HEK293 (cell line): ENCODE measurements at regions not wholly inside any gene's neighbourhood (a gene's known extent, or its start where the extent isn't known, plus 50 kb on each side); places are given as distances from the start of the nearest gene placed in this dataset.

Source experiments
- CTCF ChIA-PET: fragments of 350-600 bp; formaldehyde crosslinking; extraction: SDS; loops from one replicate; lab custom pipeline; 2021; ENCODE audit warnings: antibody characterized with exemption; lab: Yijun Ruan, JAX
- POLR2A ChIA-PET: fragments of 300-600 bp; formaldehyde crosslinking; extraction: SDS; loops from one replicate; lab custom pipeline; 2020; ENCODE audit warnings: antibody characterized with exemption, inconsistent platforms; lab: Yijun Ruan, JAX
- H3K27ac ChIP-seq: fragments of 200-500 bp; sonication (Bioruptor generic); 2 replicates; pipeline ENCODE4 v1.5.1; 2014; ENCODE audit warnings: low read depth, low read length, control low read depth, inconsistent platforms; ENCODE audit errors: extremely low read depth
- H3K36me3 ChIP-seq, 2 experiments: fragments of 200-500 bp in 1 of 2; sonication (Bioruptor generic) in 1 of 2; 1 replicate in 1 of 2; 2 replicates in 1 of 2; pipeline ENCODE4 v1.5.1; 2014 to 2017; ENCODE audit warnings: inconsistent platforms in 2 of 2, low read length in 2 of 2; ENCODE audit not compliant: control insufficient read depth in 2 of 2, insufficient read depth in 1 of 2
- H3K4me1 ChIP-seq: fragments of 200-500 bp; sonication (Bioruptor generic); 2 replicates; pipeline ENCODE4 v1.5.1; 2014; ENCODE audit warnings: mild to moderate bottlenecking, low read length, inconsistent platforms; ENCODE audit not compliant: control insufficient read depth, insufficient read depth
- H3K4me3 ChIP-seq: 2 replicates; pipeline ENCODE4 v1.5.1; 2011; ENCODE audit warnings: low read depth, mild to moderate bottlenecking, control low read depth, low read length, moderate library complexity
- H3K9me3 ChIP-seq: fragments of 200-500 bp; sonication (Bioruptor generic); 2 replicates; pipeline ENCODE4 v1.5.1; 2014; ENCODE audit warnings: low read depth, low read length, inconsistent platforms; ENCODE audit not compliant: control insufficient read depth, insufficient read depth
- BCL11B ChIP-seq: fragments of 450-650 bp; formaldehyde crosslinking; IDR thresholded peaks from 2 replicates; pipeline ENCODE4 v1.5.1; 2016; ENCODE audit warnings: low read depth, missing biosample characterization, missing genetic modification characterization
- HOXA7 ChIP-seq: sonication (generic); formaldehyde crosslinking; IDR thresholded peaks from 2 replicates; pipeline ENCODE4 v1.8.1; 2022; ENCODE audit warnings: missing genetic modification reagents, borderline replicate concordance
- PRDM1 ChIP-seq: fragments of 450-650 bp; formaldehyde crosslinking; IDR thresholded peaks from 2 replicates; pipeline ENCODE4; 2016; ENCODE audit warnings: missing biosample characterization, missing genetic modification characterization
- TRIM28 ChIP-seq: IDR thresholded peaks from 2 replicates; pipeline ENCODE4 v1.6.1; 2011; ENCODE audit warnings: low read length, control low read depth, borderline replicate concordance
- ZBTB1 ChIP-seq: fragments of 450-650 bp; formaldehyde crosslinking; IDR thresholded peaks from 2 replicates; pipeline ENCODE4 v1.5.1; 2016; ENCODE audit warnings: missing biosample characterization, missing genetic modification characterization
- ZNF114 ChIP-seq: fragments of 450-650 bp; formaldehyde crosslinking; IDR thresholded peaks from 2 replicates; pipeline ENCODE4 v1.5.0; 2017; ENCODE audit warnings: missing biosample characterization, missing genetic modification characterization
- ZNF155 ChIP-seq: fragments of 450-650 bp; formaldehyde crosslinking; IDR thresholded peaks from 2 replicates; pipeline ENCODE4 v1.5.1; 2016; ENCODE audit warnings: missing biosample characterization, missing genetic modification characterization
- ZNF2 ChIP-seq: fragments of 450-650 bp; formaldehyde crosslinking; IDR thresholded peaks from 2 replicates; pipeline ENCODE4 v1.5.1; 2016; ENCODE audit warnings: missing biosample characterization, missing genetic modification characterization
- ZNF23 ChIP-seq: fragments of 450-650 bp; formaldehyde crosslinking; IDR thresholded peaks from 2 replicates; pipeline ENCODE4 v1.5.1; 2016; ENCODE audit warnings: missing biosample characterization, missing genetic modification characterization, borderline replicate concordance
- ZNF280D ChIP-seq: fragments of 450-650 bp; formaldehyde crosslinking; IDR thresholded peaks from 2 replicates; pipeline ENCODE4 v1.5.1; 2016; ENCODE audit warnings: missing biosample characterization, missing genetic modification characterization
- ZNF324 ChIP-seq: fragments of 450-650 bp; formaldehyde crosslinking; IDR thresholded peaks from 2 replicates; pipeline ENCODE4 v1.5.1; 2016; ENCODE audit warnings: missing biosample characterization, missing genetic modification characterization
- ZNF416 ChIP-seq: fragments of 450-650 bp; formaldehyde crosslinking; IDR thresholded peaks from 2 replicates; pipeline ENCODE4 v1.5.1; 2016; ENCODE audit warnings: missing biosample characterization, missing genetic modification characterization
- ZNF501 ChIP-seq: fragments of 450-650 bp; formaldehyde crosslinking; IDR thresholded peaks from 2 replicates; pipeline ENCODE4 v1.5.1; 2016; ENCODE audit warnings: missing biosample characterization, missing genetic modification characterization
- ZNF514 ChIP-seq: fragments of 450-650 bp; formaldehyde crosslinking; IDR thresholded peaks from 2 replicates; pipeline ENCODE4 v1.5.1; 2016; ENCODE audit warnings: missing biosample characterization, missing genetic modification characterization
- ZNF530 ChIP-seq: fragments of 450-650 bp; formaldehyde crosslinking; IDR thresholded peaks from 2 replicates; pipeline ENCODE4 v1.5.1; 2016; ENCODE audit warnings: low read depth, missing biosample characterization, missing genetic modification characterization
- ZNF560 ChIP-seq: fragments of 450-650 bp; formaldehyde crosslinking; IDR thresholded peaks from 2 replicates; pipeline ENCODE4 v1.5.1; 2017; ENCODE audit warnings: missing biosample characterization, missing genetic modification characterization, borderline replicate concordance
- ZNF585B ChIP-seq: fragments of 450-650 bp; formaldehyde crosslinking; IDR thresholded peaks from 2 replicates; pipeline ENCODE4 v1.5.1; 2016; ENCODE audit warnings: missing biosample characterization, missing genetic modification characterization
- ZNF624 ChIP-seq: fragments of 450-650 bp; formaldehyde crosslinking; IDR thresholded peaks from 2 replicates; pipeline ENCODE4 v1.5.1; 2017; ENCODE audit warnings: missing biosample characterization, missing genetic modification characterization
- ZNF626 ChIP-seq: fragments of 450-650 bp; sonication (Bioruptor Pico); formaldehyde crosslinking; IDR thresholded peaks from 2 replicates; pipeline ENCODE4 v1.5.1; 2018; ENCODE audit warnings: missing biosample characterization, missing genetic modification characterization, inconsistent platforms
- ZNF660 ChIP-seq: fragments of 450-650 bp; IDR thresholded peaks from 2 replicates; pipeline ENCODE4 v1.5.1; 2018; ENCODE audit warnings: missing biosample characterization, mild to moderate bottlenecking, missing genetic modification characterization
- ZNF792 ChIP-seq: fragments of 450-650 bp; formaldehyde crosslinking; IDR thresholded peaks from 2 replicates; pipeline ENCODE4 v1.5.1; 2016; ENCODE audit warnings: missing biosample characterization, missing genetic modification characterization
- ZSCAN4 ChIP-seq: fragments of 450-650 bp; formaldehyde crosslinking; IDR thresholded peaks from 2 replicates; pipeline ENCODE4 v1.5.1; 2017; ENCODE audit warnings: missing biosample characterization, missing genetic modification characterization
- TF ChIP-seq, protein P1 (sequence below): fragments of 450-650 bp; formaldehyde crosslinking; IDR thresholded peaks from 2 replicates; pipeline ENCODE4 v1.5.1; 2017; ENCODE audit warnings: missing biosample characterization, missing genetic modification characterization

DNA sequence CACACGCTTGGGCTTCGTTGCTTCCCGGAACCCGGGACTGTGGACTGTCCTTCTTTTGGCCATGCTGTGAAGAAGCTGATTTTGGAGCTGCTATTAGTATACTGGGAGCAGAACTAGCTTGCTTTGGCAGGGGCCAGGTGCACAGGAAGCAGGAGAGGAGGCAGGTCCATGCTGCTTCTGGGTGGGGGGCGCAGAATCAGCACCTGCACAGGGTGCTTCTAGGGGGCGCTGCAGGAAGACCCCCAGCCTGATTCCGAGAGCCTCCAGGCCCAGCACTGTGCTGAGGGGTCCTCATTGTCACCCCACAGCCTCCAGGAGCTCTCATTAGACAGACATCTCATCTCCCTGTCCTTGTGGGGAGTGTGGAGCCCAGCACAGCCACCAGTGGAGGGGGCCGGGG is 252.6 kb upstream of the IRX4 start:
- Histone ChIP-seq H3K9me3 (no peaks in the 10 kb centered on the region), H3K4me3 (no peak overlapping the region), H3K27ac (no peak overlapping the region), H3K4me1 (no peaks in the 10 kb centered on the region), H3K36me3 (no peaks in the 10 kb centered on the region)
- ChIA-PET POLR2A (no interaction called here), CTCF (interaction anchor here (0.6 to 0.8 kb wide), 2 partner anchors 11 to 14 kb away, joined by 3 read pairs; no protein-coding TSS in a partner anchor)
- no peak for TF ChIP-seq TRIM28
- TF ChIP-seq ZNF23, result no peak
- TF ChIP-seq ZNF416 (tag by site-specific recombination), result no peak
- TF ChIP-seq ZNF280D, result no peak
- TF ChIP-seq ZNF530, result no peak
- no peak for TF ChIP-seq ZNF155
- TF ChIP-seq ZNF792, result no peak
- TF ChIP-seq ZNF2 (tag by site-specific recombination), result no peak
- no peak for TF ChIP-seq ZBTB1 (tag by site-specific recombination)
- TF ChIP-seq ZNF660 (tag by site-specific recombination), result no peak

DNA sequence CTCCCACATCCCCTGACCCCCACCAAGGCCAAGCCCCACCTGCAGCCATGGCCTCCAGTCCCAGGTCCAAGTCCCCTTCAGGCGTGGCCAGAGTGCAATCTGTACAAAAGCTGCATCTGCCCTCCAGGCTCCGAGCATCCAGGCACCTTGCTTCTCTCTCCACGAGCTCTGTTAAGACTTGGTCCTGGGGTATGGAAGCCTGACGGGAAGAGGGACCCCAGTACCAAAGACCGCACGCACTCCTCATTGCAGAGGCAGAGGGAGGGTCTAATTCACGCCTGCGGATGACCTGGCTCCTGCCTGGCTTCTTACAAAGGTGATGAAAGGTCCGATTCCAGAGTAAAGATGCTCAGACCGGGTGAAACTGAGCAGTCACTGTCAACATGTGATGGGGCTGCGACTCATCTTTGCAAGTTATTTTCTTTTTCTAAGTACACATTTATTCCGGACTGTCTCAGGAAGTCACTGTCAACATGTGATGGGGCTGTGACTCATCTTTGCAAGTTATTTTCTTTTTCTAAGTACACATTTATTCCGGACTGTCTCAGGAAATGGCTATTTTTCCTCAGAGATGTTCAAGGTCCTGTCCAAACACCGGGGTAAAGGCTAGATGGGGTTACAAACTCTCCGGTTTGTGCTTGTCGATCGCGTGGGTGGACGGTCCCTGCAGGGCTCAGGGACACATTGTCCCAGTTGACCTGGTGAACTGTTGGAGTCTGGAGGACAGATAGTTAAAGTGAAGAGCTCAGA is 252.0 kb upstream of the IRX4 start:
- Histone ChIP-seq H3K4me3 (no peak overlapping the region), H3K4me1 (no peaks in the 10 kb centered on the region), H3K36me3 (no peaks in the 10 kb centered on the region), H3K27ac (no peak overlapping the region), H3K9me3 (no peaks in the 10 kb centered on the region)
- CTCF ChIA-PET, result interaction anchor here (0.6 to 0.8 kb wide), 3 partner anchors 10 to 17 kb away, joined by 3 read pairs; no protein-coding TSS in a partner anchor
- no peak for TF ChIP-seq ZNF501 (tag by site-specific recombination)
- TF ChIP-seq ZSCAN4 (tag by site-specific recombination), result no peak
- TF ChIP-seq HOXA7, result no peak
- TF ChIP-seq ZNF585B, result no peak
- no peak for TF ChIP-seq ZNF624 (tag by site-specific recombination)
- POLR2A ChIA-PET, result no interaction called here

DNA sequence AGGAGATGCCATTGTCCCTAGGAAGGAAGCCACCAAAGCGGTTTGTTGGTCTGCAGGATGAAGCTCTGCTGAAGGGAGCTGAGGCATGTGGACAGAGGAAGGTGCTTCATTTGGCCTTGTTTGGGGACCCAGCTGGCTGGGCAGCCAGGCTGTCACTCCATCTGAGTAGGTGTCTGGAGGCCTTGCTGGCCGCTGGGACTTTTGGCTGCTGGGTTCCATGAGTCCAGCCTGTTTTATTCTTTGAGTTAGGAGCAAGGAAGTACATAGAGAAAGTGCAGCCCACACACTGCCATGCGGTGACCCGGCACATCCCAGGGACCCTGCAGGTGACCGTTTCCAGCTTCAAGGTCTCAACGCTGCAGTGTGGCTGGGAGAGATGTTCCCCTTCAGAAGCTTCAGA is 251.2 kb upstream of the IRX4 start:
- TF ChIP-seq ZNF626 (tag by site-specific recombination) (no peak), ZNF624 (tag by site-specific recombination) (no peak)
- H3K27ac ChIP-seq, result no peak overlapping the region
- no peaks in the 10 kb centered on the region for H3K36me3 ChIP-seq
- no peak overlapping the region for H3K4me3 ChIP-seq
- ChIA-PET CTCF (interaction anchor here (0.8 kb wide), 1 partner anchor 18 kb away, joined by 3 read pairs; no protein-coding TSS in a partner anchor), POLR2A (no interaction called here)
- H3K4me1 ChIP-seq, result no peaks in the 10 kb centered on the region
- no peaks in the 10 kb centered on the region for H3K9me3 ChIP-seq

DNA sequence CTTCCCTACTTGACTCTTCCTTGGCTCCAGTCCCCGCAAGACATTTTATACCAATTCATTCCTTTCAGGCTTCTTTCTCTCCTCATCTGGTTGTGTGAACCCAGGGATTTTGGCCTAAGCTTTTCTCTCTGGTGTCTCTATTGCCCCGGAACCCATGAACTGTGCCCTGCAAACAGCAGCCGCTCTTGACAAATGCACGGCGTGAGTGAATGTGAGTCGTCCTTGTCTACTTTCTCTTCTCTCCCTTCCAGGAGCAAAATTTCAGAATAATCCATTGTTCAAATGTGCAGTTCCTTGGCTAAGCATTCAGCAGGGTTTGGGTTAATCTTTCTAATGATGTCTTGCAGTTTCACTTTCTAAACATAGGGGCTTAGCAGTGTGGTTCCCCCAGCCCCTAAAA is 250.4 kb upstream of the IRX4 start:
- Histone ChIP-seq H3K27ac (no peak overlapping the region), H3K4me1 (no peaks in the 10 kb centered on the region), H3K4me3 (no peak overlapping the region), H3K36me3 (no peaks in the 10 kb centered on the region), H3K9me3 (no peaks in the 10 kb centered on the region)
- ChIA-PET POLR2A (no interaction called here), CTCF (no interaction called here)
- no peak for TF ChIP-seq ZNF560 (tag by site-specific recombination)
- TF ChIP-seq ZNF114 (tag by site-specific recombination), result no peak
- TF ChIP-seq PRDM1 (tag by site-specific recombination), result no peak
- TF ChIP-seq ZNF324 (tag by site-specific recombination), result no peak
- TF ChIP-seq BCL11B (tag by site-specific recombination), result no peak
- no peak for TF ChIP-seq TRIM28
- TF ChIP-seq ZNF514 (tag by site-specific recombination), result no peak
- TF ChIP-seq, protein P1, sequence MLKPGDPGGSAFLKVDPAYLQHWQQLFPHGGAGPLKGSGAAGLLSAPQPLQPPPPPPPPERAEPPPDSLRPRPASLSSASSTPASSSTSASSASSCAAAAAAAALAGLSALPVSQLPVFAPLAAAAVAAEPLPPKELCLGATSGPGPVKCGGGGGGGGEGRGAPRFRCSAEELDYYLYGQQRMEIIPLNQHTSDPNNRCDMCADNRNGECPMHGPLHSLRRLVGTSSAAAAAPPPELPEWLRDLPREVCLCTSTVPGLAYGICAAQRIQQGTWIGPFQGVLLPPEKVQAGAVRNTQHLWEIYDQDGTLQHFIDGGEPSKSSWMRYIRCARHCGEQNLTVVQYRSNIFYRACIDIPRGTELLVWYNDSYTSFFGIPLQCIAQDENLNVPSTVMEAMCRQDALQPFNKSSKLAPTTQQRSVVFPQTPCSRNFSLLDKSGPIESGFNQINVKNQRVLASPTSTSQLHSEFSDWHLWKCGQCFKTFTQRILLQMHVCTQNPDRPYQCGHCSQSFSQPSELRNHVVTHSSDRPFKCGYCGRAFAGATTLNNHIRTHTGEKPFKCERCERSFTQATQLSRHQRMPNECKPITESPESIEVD (tag by site-specific recombination), result no peak
- TF ChIP-seq ZNF660 (tag by site-specific recombination), result no peak
